ENCODE measurements at regions not wholly inside any gene's neighbourhood (a gene's known extent, or its start where the extent isn't known, plus 50 kb on each side); places are given as distances from the start of the nearest gene placed in this dataset.

DNA sequence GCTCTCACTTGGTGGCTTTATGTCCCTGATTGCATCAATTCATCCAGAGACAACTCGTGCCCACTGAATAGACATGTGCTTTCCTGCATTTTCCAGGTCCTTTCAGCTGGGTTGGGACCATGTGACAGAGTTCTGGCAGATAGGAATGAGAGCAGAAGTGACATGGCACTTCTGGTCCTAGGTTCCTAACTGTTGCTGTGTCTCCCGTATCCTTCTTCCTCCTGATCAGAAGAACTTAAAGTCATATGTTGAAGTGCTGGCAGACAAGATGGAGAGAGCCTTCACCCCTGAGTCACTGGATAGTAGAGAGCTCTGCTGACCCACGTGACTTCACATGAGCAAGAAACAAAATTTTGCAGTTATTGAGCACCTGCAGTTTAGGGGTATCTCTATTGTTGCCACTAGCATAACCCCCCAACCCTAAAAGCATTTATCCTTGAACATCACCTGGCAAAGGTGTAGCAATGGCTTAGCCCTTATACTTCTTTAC lies 80.0 kb downstream of the NREP start:
- ATAC-seq (no peak), DNase-seq (ENCODE audit: low spot score in 2 of 2) (no peak)
- no peak overlapping the region for H3K4me3 Mint-ChIP-seq
- H3K27ac Mint-ChIP-seq: no peak overlapping the region
- H3K4me1 Mint-ChIP-seq: no peaks in the 10 kb centered on the region
- no peaks in the 10 kb centered on the region for H3K36me3 Mint-ChIP-seq
- no peaks in the 10 kb centered on the region for H3K9me3 Mint-ChIP-seq

DNA sequence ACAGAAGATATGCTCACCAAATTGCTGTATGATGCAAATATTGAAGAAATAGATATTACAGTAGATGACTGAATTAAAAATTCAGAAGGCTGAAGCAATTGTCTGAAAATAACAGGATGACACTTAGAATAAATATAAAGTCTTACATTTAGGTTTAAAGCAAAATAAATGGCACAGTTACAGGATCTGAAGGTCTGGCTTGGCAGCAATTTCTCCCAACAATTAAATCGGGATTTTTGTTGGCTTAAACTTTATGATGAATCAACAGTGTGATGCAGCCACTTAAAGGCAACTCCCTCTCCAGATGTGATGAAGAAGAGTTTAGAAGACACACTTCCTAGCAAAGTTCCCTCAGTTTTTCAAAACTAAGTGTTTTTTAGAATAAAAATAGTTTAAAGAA lies 80.5 kb downstream of the NREP start:
- no peak overlapping the region for H3K4me3 Mint-ChIP-seq
- no peak overlapping the region for H3K27ac Mint-ChIP-seq
- no peaks in the 10 kb centered on the region for H3K4me1 Mint-ChIP-seq
- H3K36me3 Mint-ChIP-seq: no peaks in the 10 kb centered on the region
- H3K9me3 Mint-ChIP-seq: no peaks in the 10 kb centered on the region
- no peak for DNase-seq (ENCODE audit: low spot score in 2 of 2)
- ATAC-seq: no peak

DNA sequence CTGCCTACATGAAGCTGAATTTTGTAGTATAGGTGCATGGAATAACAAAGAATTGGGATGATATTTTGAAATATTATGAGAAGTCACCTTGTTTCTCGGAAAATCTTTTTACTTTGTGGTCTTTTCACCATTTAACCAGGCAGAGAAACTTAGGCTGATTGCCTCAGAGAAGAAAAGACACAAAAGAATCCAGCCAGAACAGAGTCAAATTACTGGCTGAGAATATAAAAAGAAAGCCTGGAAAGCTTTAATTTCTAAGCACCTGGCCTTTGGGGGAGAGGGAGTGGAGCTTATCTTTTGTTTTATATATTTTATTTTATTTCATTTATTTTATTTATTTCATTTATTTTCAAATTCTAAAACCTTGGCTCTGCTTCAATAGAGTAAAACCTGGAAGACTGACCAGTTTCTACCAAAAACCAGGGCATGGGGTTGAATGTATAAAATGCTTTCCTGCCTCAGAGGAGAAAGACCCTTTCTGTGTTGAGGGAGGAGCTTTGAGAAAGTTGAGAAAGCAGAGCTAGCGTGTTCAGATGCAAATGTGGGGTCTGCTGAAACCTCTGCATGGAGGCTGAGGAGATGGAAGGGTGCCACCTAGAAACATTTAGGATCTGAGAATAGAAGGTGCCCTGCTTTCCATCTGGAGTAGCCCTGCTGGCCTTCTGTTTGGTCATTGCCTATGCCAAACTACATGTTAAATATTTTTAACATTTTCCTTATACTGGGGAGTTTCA lies 81.6 kb downstream of the NREP start:
- Mint-ChIP-seq H3K4me1 (no peaks in the 10 kb centered on the region), H3K27ac (no peak overlapping the region), H3K9me3 (no peaks in the 10 kb centered on the region), H3K36me3 (no peaks in the 10 kb centered on the region), H3K4me3 (no peak overlapping the region)
- DNase-seq (ENCODE audit: low spot score in 2 of 2) (no peak), ATAC-seq (no peak)

DNA sequence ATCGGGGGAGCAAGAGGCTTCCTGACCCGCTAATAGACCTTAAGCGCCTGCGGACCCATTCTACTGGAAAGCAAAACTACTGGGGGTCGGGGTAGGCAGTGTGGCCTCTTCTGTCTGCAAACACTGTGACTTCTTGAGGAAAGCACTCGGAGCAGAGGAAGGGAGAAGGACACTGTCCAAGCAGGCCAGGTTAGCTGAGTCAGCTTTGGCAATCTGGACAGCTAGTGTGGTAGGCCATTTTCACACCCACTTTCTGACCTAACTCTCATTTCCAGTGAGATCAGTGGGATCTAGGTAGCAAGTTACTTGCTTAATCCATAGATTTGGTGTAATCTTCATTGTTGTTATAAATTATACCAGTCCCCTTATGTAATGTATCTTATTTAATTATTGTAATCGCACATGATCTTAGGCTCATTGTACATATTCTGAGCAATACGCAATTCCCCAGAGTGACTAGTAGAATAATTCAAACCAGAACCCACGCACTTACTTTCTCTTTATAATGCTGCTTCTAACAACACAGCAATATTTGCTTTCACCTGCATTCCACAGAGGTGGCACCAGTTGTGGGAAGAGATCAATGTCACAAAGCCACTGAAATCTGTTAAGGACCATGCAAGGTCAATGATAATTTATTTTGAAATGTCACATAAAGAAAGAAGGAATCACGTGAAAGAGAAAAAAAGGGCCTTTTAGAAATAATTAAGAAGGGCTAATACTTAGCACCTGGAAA lies 82.9 kb downstream of the NREP start:
- Mint-ChIP-seq H3K4me3 (no peak overlapping the region), H3K27ac (no peak overlapping the region), H3K36me3 (no peaks in the 10 kb centered on the region), H3K4me1 (no peaks in the 10 kb centered on the region), H3K9me3 (no peaks in the 10 kb centered on the region)
- ATAC-seq (no peak), DNase-seq (ENCODE audit: low spot score in 2 of 2) (no peak)

DNA sequence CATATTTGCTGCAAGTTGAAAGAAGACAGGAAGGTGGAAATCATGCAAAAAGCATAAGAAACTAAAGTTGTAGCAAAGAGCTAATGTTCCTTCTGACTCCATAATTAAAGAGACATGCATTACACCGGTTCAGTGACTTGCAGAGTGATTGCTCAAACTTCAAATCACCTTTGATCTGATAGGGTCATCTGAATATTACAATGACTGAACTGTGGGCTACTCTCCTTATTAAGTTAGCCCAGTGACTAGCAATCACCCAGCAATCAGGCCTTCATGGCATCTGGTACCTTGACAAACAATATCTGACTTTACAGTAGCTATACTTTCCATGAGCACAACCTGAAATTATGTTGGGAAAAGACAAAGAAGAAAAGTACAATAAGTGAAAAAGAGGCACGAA lies 84.9 kb downstream of the NREP start:
- no peak overlapping the region for H3K27ac Mint-ChIP-seq
- no peak for ATAC-seq
- no peaks in the 10 kb centered on the region for H3K4me1 Mint-ChIP-seq
- DNase-seq (ENCODE audit: low spot score in 2 of 2): no peak
- no peaks in the 10 kb centered on the region for H3K9me3 Mint-ChIP-seq
- H3K36me3 Mint-ChIP-seq: no peaks in the 10 kb centered on the region
- H3K4me3 Mint-ChIP-seq: no peak overlapping the region

DNA sequence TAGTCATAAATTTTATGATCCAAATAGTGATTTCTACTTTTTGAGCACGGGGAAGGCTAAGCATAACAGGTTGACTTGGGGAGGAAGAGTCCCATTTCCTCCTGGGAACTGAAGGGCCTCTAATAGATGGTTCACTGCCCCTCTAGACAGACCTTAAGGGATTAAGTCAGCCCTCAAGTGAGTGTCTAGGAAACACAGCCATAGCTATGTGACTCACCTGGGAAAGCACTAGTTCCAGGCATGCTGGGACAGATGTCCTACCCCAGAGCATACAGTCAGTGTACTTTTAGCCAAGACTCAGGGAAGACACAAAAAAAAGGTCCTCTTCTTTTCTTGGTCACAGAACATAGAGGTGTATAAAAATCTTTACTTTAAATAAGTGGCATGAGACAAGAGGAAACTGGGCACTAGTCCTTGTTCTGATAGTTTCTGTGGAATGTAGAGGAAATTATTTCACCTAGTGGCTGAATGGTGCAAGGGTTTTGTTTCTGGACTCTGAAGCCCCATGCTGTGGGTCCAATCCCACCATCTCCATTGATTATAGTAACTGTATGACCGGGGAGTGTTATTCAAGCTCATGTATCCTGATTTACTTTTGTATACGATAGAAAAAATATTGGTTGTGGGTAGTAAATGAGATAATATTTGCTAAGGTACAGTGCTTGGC lies 86.0 kb downstream of the NREP start:
- ATAC-seq (no peak), DNase-seq (ENCODE audit: low spot score in 2 of 2) (no peak)
- H3K4me3 Mint-ChIP-seq: no peak overlapping the region
- H3K27ac Mint-ChIP-seq: no peak overlapping the region
- H3K36me3 Mint-ChIP-seq: no peaks in the 10 kb centered on the region
- H3K9me3 Mint-ChIP-seq: no peaks in the 10 kb centered on the region
- H3K4me1 Mint-ChIP-seq: no peaks in the 10 kb centered on the region

DNA sequence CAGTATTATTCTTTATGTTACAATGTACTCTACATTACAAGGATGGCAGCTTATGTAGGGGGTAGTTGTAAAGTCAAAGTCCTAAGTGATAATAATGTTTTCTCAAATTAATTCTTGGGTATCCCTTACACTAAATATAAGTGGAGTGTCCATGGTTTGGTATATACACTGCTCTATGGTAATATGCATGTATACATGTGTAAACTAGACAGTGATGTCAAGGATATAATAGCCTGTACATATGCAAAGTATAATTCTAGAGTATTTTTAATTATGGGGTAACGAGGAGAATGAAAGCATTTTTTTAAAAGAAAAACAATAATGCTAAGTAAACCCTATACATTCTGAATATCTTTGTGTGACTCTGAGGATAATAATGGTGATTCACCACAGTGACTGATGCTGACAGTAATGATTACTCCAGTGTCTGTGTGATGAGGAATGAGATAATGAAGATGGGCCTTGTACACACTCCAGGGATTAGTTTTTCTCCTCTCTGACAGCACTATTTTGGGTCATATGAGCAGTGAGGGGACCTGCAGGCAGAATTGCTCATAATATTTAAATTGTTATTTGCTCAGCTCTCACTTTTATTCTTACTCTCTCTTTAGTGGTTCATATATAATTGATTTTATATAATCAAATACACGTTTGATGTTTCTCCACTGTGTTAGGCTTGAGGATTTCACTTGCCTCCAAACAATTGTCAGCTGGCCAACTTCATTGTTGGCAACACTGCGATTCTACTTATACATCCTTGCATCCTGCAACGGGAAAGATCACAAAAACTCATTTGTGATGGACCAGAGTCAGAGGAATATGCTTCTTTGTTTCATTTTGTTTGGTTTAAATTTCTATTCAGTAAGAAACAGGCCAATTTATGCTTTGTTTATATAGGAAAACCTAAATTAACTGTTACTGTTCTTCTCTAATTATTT lies 88.2 kb downstream of the NREP start:
- Mint-ChIP-seq H3K4me3 (no peak overlapping the region), H3K27ac (no peak overlapping the region), H3K9me3 (no peaks in the 10 kb centered on the region), H3K36me3 (no peaks in the 10 kb centered on the region), H3K4me1 (no peaks in the 10 kb centered on the region)
- DNase-seq (ENCODE audit: low spot score in 2 of 2): no peak
- no peak for ATAC-seq

DNA sequence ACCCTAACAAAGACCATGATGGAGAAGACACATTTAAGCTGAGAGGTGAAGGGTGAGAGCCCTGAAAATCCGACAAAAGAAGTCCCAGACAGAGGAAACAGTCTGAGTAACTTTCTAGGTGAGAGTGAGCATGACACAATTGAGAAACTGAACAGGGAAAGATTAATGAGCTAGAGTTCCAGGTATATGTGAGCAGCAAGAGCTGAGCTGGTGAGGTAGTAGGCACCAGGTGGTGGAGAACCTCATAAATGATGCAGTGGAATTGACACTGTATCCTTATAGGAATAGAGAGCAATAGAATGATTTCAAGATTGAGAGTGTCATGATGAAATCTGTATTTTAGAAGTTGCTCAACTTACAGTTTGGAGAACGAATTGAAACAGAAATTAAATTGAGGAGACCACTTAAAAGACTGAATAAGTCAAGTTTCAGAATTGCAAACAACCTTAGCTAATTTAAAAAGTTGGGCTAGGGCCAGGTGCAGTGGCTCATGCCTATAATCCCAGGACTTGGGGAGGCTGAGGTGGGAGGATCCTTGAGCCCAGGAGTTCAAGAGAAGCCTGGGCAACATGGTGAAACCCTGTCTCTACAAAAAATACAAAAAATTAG lies 89.8 kb downstream of the NREP start:
- Mint-ChIP-seq H3K9me3 (no peaks in the 10 kb centered on the region), H3K36me3 (no peaks in the 10 kb centered on the region), H3K27ac (no peak overlapping the region), H3K4me1 (no peaks in the 10 kb centered on the region), H3K4me3 (no peak overlapping the region)
- no peak for DNase-seq (ENCODE audit: low spot score in 2 of 2)
- peak; percentile 51 for ATAC-seq

DNA sequence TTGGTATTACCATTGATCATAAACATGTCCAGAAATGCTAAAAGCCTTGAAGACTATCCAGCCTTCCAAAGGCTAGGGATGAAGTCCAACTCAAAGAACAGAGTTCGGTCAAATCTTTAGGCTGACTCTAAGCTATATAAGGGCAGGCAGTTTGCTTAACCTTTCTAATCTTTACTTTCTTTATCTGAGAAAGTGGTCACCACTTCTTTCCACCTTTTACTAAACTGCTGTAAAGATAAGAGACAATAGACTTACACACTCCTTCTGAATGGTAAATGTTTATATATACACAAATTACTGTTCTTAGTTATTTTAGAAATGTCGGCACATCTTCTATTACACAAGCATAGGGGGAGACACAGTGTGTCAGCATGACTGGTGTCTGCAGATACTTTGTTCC lies 100.4 kb downstream of the NREP start:
- Mint-ChIP-seq H3K4me3 (no peak overlapping the region), H3K36me3 (no peaks in the 10 kb centered on the region)
- ATAC-seq: no peak

DNA sequence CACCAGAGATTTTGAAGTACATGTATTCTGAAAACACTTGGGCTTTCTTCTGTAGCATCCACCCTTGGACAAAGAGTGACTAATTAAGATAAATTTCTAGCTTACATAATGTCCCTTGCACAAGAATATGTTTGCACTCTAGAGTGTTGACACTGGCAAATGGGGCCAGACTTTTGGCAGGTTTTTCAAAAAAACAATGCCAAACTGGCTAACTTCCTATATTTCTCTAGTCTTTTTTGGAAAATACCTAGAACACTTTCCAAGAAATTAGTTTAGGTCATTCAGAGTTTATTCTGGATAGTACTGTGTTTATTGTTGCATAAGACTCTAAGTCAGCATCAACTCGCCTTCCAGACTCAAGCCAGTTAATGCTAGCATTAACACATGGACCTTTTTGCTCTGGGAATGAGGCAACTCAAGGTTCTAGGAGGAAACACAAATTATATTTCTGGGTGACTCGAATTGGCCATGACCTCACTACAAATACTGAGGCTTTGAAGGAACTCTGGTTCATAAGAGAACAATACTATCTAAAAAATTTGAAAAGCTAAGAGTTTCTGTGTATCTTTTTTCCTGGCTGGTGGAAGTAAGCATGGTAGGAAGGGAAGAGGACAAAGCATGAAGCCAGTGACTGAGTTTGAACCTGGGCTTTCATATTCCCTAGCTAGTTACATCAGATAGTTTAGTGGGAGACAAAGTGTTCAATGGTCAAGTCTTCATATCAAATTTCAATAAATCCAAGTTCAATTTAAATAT lies 101.6 kb downstream of the NREP start:
- Mint-ChIP-seq H3K27ac (no peak overlapping the region), H3K4me1 (no peaks in the 10 kb centered on the region), H3K36me3 (no peaks in the 10 kb centered on the region), H3K9me3 (no peaks in the 10 kb centered on the region), H3K4me3 (no peak overlapping the region)
- no peak for ATAC-seq
- no peak for DNase-seq (ENCODE audit: low spot score in 2 of 2)

More for the DNA sequence above, 100.4 kb downstream of the NREP start:
- Mint-ChIP-seq H3K4me1 (no peaks in the 10 kb centered on the region), H3K9me3 (no peaks in the 10 kb centered on the region), H3K27ac (no peak overlapping the region)
- DNase-seq (ENCODE audit: low spot score in 2 of 2): no peak

DNA sequence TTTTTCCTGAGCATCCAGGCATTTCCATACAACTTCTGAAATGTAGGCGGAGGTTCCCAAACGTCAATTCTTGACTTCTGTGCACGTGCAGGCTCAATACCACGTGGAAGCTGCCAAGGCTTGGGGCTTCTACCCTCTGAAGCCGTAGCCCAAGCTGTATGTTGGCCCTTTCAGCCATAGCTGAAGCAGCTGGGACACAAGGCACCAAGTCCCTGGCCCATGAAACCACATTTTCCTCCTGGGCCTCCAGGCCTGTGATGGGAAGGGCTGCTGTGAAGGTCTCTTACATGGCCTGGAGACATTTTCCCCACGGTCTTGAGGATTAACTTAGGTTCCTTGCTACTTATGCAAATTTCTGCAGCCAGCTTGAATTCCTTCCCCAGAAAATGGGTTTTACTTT lies 103.6 kb downstream of the NREP start:
- Mint-ChIP-seq H3K4me3 (no peak overlapping the region), H3K27ac (no peak overlapping the region), H3K9me3 (no peaks in the 10 kb centered on the region), H3K4me1 (no peaks in the 10 kb centered on the region), H3K36me3 (no peaks in the 10 kb centered on the region)
- ATAC-seq (no peak), DNase-seq (ENCODE audit: low spot score in 2 of 2) (no peak)

DNA sequence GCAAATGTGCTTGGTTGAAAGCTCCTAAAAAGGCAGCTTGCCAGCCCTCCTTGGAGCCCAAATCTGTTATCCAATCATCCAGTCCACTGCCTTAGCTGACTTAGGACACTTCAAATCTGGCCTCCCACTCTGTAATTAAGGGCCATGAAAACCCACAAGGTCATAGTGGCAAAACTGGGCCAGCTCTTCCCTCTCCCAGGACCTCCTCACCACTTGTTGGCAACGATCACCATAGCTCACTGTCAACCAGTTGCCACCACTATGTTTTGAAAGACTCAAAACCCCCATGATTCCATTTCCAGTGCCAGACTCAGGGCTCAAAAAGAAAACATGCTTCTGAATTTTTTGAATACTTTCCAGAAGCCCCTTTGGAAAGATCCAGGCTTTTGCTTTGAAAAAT lies 107.5 kb downstream of the NREP start:
- no peak overlapping the region for H3K27ac Mint-ChIP-seq
- H3K9me3 Mint-ChIP-seq: no peaks in the 10 kb centered on the region
- H3K4me1 Mint-ChIP-seq: no peaks in the 10 kb centered on the region

DNA sequence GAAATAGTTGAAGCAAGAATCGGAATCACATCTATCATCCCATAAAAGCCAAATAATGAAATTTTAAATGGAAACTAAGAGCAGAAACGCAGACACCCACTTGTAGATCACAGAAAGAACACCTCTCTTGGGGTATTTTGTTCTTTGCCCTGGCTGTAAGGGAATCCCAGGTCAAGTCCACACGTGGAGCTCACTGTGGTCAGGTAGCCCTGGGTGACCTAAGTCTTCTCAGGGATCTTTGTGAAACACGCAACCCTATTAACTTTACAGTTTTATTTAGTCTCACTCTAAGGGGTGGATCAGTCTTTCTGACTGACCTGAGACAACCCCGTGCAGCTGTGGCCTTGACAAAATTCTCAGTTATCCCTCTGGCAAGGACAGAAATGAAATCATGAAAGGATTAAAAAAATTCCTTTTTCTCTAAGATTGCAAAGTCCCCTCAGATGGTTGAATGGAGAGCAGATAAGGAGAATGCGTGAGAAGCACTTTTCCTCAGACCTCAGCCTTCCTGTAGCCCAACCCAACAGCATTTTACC lies 111.6 kb downstream of the NREP start:
- H3K27ac Mint-ChIP-seq: no peak overlapping the region
- H3K9me3 Mint-ChIP-seq: no peaks in the 10 kb centered on the region
- H3K4me1 Mint-ChIP-seq: no peaks in the 10 kb centered on the region
- no peak overlapping the region for H3K4me3 Mint-ChIP-seq
- DNase-seq (ENCODE audit: low spot score in 2 of 2) (no peak), ATAC-seq (no peak)
- no peaks in the 10 kb centered on the region for H3K36me3 Mint-ChIP-seq

More for the DNA sequence above, 107.5 kb downstream of the NREP start:
- DNase-seq (ENCODE audit: low spot score in 2 of 2): no peak
- no peak for ATAC-seq
- Mint-ChIP-seq H3K36me3 (no peaks in the 10 kb centered on the region), H3K4me3 (no peak overlapping the region)

DNA sequence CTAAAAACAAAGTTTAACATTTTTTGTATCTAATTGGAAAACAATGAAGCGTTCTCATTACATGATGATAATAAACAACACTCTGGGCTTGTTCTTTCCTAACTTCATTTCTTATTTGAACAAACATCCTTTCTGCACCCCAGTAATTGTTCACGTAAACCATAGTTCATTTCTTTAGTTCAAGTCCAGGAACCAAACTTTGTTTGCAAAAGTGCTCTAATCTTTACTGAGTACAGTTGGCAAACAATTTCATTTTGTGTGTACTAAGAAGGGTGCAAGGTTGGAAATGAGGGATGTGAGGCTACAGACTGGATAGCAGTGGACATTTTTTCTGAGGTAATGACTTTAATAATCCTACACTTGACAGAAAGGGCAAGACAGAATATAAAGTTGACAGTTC lies 113.5 kb downstream of the NREP start:
- no peak for ATAC-seq
- no peaks in the 10 kb centered on the region for H3K36me3 Mint-ChIP-seq

More for the DNA sequence above, 113.5 kb downstream of the NREP start:
- no peak for DNase-seq (ENCODE audit: low spot score in 2 of 2)
- H3K4me3 Mint-ChIP-seq: no peak overlapping the region
- H3K4me1 Mint-ChIP-seq: no peaks in the 10 kb centered on the region
- no peak overlapping the region for H3K27ac Mint-ChIP-seq
- peaks cover 6% of the 10 kb centered on the region for H3K9me3 Mint-ChIP-seq

All from stimulated activated effector memory CD8-positive, alpha-beta T cell treated with anti-CD3 and anti-CD28 coated beads, Interleukin-12 subunit alpha, Interleukin-12 subunit beta, amount 100 ng/mL, for 72 hours (primary cell).